Thyroid gland (tissue), 4 donors: ENCODE measurements at regions not wholly inside any gene's neighbourhood (a gene's known extent, or its start where the extent isn't known, plus 50 kb on each side); places are given as distances from the start of the nearest gene placed in this dataset.

Experiments used
- DNase-seq, 2 donors: peaks; one replicate each; pipeline ENCODE4 v3.0.0-alpha.2; 2019
- H3K27ac ChIP-seq, 3 donors: fragments of 200-600 bp; sonication (generic); 1 replicate in 2 of 3; 2 replicates in 1 of 3; pipeline ENCODE4 v1.5.1; 2016 to 2019; ENCODE audit warnings: mild to moderate bottlenecking in 1 of 3, moderate library complexity in 1 of 3
- H3K27me3 ChIP-seq: fragments of 200-600 bp; sonication (generic); one replicate; pipeline ENCODE4 v1.5.1; 2019
- H3K36me3 ChIP-seq, 2 donors: fragments of 200-600 bp; sonication (generic); one replicate each; pipeline ENCODE4 v1.5.1; 2016 to 2019
- H3K4me1 ChIP-seq, 2 donors: fragments of 200-600 bp; sonication (generic); one replicate each; pipeline ENCODE4 v1.5.1; 2017 to 2019
- H3K4me3 ChIP-seq, 3 donors: fragments of 200-600 bp; sonication (generic); replicated peaks in 1 of 3; 1 replicate in 2 of 3; 2 replicates in 1 of 3; pipeline ENCODE4 v1.5.1; 2016; ENCODE audit warnings: mild to moderate bottlenecking in 1 of 3
- H3K9me3 ChIP-seq: fragments of 200-600 bp; sonication (generic); one replicate; pipeline ENCODE4 v1.5.1; 2017
- CTCF ChIP-seq, 6 experiments: fragments of 200-600 bp in 3 of 6; fragments of 450-650 bp in 3 of 6; sonication (generic) in 3 of 6; IDR thresholded peaks; one replicate each; pipeline ENCODE4 v1.5.1; 2016 to 2019; ENCODE audit warnings: antibody characterized with exemption in 6 of 6, mild to moderate bottlenecking in 2 of 6, inconsistent platforms in 1 of 6, moderate library complexity in 1 of 6
- POLR2A ChIP-seq, 2 donors: fragments of 450-650 bp; IDR thresholded peaks; one replicate each; pipeline ENCODE4 v1.6.1; 2017; ENCODE audit warnings: antibody characterized with exemption in 2 of 2, mild to moderate bottlenecking in 2 of 2, moderate library complexity in 1 of 2
- WGBS, 2 donors: methylation state at CpG; one replicate each; pipeline ENCODE4 v1.1.5; 2017; 5-methylcytosine and 5-hydroxymethylcytosine counted together
- intact Hi-C: fragments of 100-400 bp; cut with DNase I; formaldehyde crosslinking; loops from one replicate; pipeline ENCODE4 v1.15.1; 2023

- DNase-seq, result no peak
- Histone ChIP-seq H3K4me1 (no peaks in the 10 kb centered on the region), H3K36me3 (no peaks in the 10 kb centered on the region), H3K27me3 (no peaks in the 10 kb centered on the region), H3K27ac (no peak overlapping the region), H3K9me3 (no peaks in the 10 kb centered on the region), H3K4me3 (no peak overlapping the region)
- whole genome bisulfite sequencing, 2 donors, result 82 to 91% methylated on average over 1 of the region's 1 CpG
- TF ChIP-seq POLR2A (IDR thresholded peaks at IDR 0.05) (no peak), CTCF (IDR thresholded peaks at IDR 0.05) (no peak)
- intact Hi-C loops, result no loop called here
These were observed 157.3 kb downstream of the NTMT2 start for GRCh38 chr1:170303034-170303433.

- H3K36me3 ChIP-seq, result no peaks in the 10 kb centered on the region
- H3K4me3 ChIP-seq, result no peak overlapping the region
- 49 to 59% methylated on average over 2 of the region's 2 CpGs for WGBS, 2 donors
- intact Hi-C loops, result no loop called here
- no peaks in the 10 kb centered on the region for H3K27me3 ChIP-seq
- no peak for TF ChIP-seq POLR2A (IDR thresholded peaks at IDR 0.05)
- no peak for TF ChIP-seq CTCF (IDR thresholded peaks at IDR 0.05)
- H3K27ac ChIP-seq, result no peak overlapping the region
- H3K9me3 ChIP-seq, result no peaks in the 10 kb centered on the region
- DNase-seq, result no peak
- H3K4me1 ChIP-seq, result no peaks in the 10 kb centered on the region
These were observed 160.2 kb downstream of the NTMT2 start for GRCh38 chr1:170305777-170306512.

- no peak for TF ChIP-seq POLR2A (IDR thresholded peaks at IDR 0.05)
- no peak for TF ChIP-seq CTCF (IDR thresholded peaks at IDR 0.05)
- Histone ChIP-seq H3K4me3 (no peak overlapping the region), H3K36me3 (no peaks in the 10 kb centered on the region), H3K27me3 (no peaks in the 10 kb centered on the region), H3K9me3 (no peaks in the 10 kb centered on the region), H3K4me1 (no peaks in the 10 kb centered on the region), H3K27ac (no peak overlapping the region)
- DNase-seq, result no peak
- intact Hi-C loops, result no loop called here
These were observed 160.8 kb downstream of the NTMT2 start for GRCh38 chr1:170306513-170306910.

GRCh38 chr1:170306948-170307347 lies 161.2 kb downstream of the NTMT2 start:
- H3K4me1 ChIP-seq, result no peaks in the 10 kb centered on the region
- TF ChIP-seq CTCF (IDR thresholded peaks at IDR 0.05), result no peak
- TF ChIP-seq POLR2A (IDR thresholded peaks at IDR 0.05), result no peak
- intact Hi-C loops, result no loop called here
- no peaks in the 10 kb centered on the region for H3K27me3 ChIP-seq
- no peaks in the 10 kb centered on the region for H3K36me3 ChIP-seq
- no peaks in the 10 kb centered on the region for H3K9me3 ChIP-seq
- DNase-seq, result no peak
- no peak overlapping the region for H3K4me3 ChIP-seq
- WGBS, 2 donors, result 42 to 52% methylated on average over 2 of the region's 2 CpGs
- H3K27ac ChIP-seq, result no peak overlapping the region

- Histone ChIP-seq H3K27ac (no peak overlapping the region), H3K9me3 (no peaks in the 10 kb centered on the region)
- WGBS, 2 donors, result 85 to 91% methylated on average over 1 of the region's 1 CpG
These were observed 161.7 kb downstream of the NTMT2 start for GRCh38 chr1:170307426-170307825.

More at GRCh38 chr1:170307426-170307825, 161.7 kb downstream of the NTMT2 start:
- Histone ChIP-seq H3K27me3 (no peaks in the 10 kb centered on the region), H3K4me3 (no peak overlapping the region), H3K36me3 (no peaks in the 10 kb centered on the region), H3K4me1 (no peaks in the 10 kb centered on the region)
- no peak for DNase-seq
- intact Hi-C loops, result no loop called here
- no peak for TF ChIP-seq CTCF (IDR thresholded peaks at IDR 0.05)
- no peak for TF ChIP-seq POLR2A (IDR thresholded peaks at IDR 0.05)
